Small intestine (tissue), 7 donors: ENCODE measurements at regions not wholly inside any gene's neighbourhood (a gene's known extent, or its start where the extent isn't known, plus 50 kb on each side); places are given as distances from the start of the nearest gene placed in this dataset.

Experiments used
- DNase-seq, 2 donors: peaks; one replicate each; pipeline versions ENCODE4 v3.0.0 to v3.0.0-alpha.2; 2013
- FAIRE-seq: peaks from 2 replicates; lab custom pipeline; 2012; peaks lifted over from hg19 to GRCh38; lab: Jason Lieb, UNC
- H3K27ac ChIP-seq, 3 donors: one replicate each; pipeline ENCODE4 v1.5.1; 2013; ENCODE audit warnings: low read length in 2 of 3, mild to moderate bottlenecking in 2 of 3, control low read depth in 1 of 3, inconsistent platforms in 1 of 3, low read depth in 1 of 3, moderate library complexity in 1 of 3
- H3K27me3 ChIP-seq, 3 donors: one replicate each; pipeline ENCODE4 v1.6.1; 2013; ENCODE audit warnings: low read length in 3 of 3, inconsistent platforms in 1 of 3; ENCODE audit not compliant: control insufficient read depth in 3 of 3, insufficient read depth in 3 of 3
- H3K36me3 ChIP-seq, 3 donors: one replicate each; pipeline ENCODE4 v1.6.1; 2013; ENCODE audit warnings: low read length in 3 of 3, inconsistent platforms in 1 of 3, low read depth in 1 of 3, mild to moderate bottlenecking in 1 of 3, moderate library complexity in 1 of 3; ENCODE audit not compliant: control insufficient read depth in 3 of 3, insufficient read depth in 2 of 3
- H3K4me1 ChIP-seq, 3 donors: one replicate each; pipeline ENCODE4 v1.6.1; 2013; ENCODE audit warnings: low read length in 2 of 3, inconsistent platforms in 1 of 3, low read depth in 1 of 3, mild to moderate bottlenecking in 1 of 3, moderate library complexity in 1 of 3; ENCODE audit not compliant: control insufficient read depth in 3 of 3, insufficient read depth in 2 of 3
- H3K4me3 ChIP-seq, 3 donors: one replicate each; pipeline ENCODE4 v1.5.1; 2013; ENCODE audit warnings: low read length in 3 of 3, control low read depth in 1 of 3, inconsistent platforms in 1 of 3, low read depth in 1 of 3, mild to moderate bottlenecking in 1 of 3, moderate library complexity in 1 of 3
- H3K9me3 ChIP-seq, 2 donors: one replicate each; pipeline ENCODE4 v1.6.1; 2013; ENCODE audit warnings: low read depth in 1 of 2, low read length in 1 of 2; ENCODE audit not compliant: control insufficient read depth in 2 of 2, insufficient read depth in 1 of 2
- WGBS, 3 donors: extraction: QIAGEN DNeasy Blood & Tissue Kit; methylation state at CpG; one replicate each; pipeline ENCODE4 v1.1.7; 2013; 5-methylcytosine and 5-hydroxymethylcytosine counted together
- donor health status: healthy with polysubstance abuse.
- donor health status: control.
- donor health status: control.
- donor health status: Bipolar disorder and iron deficiency.
- donor health status: healthy.

- no peaks in the 10 kb centered on the region for H3K36me3 ChIP-seq
- no peaks in the 10 kb centered on the region for H3K27me3 ChIP-seq
- DNase-seq = no peak
- peak overlapping the region in 1 of 3 donors; percentile 79 for H3K27ac ChIP-seq
- H3K4me3 ChIP-seq = no peak overlapping the region
- no peaks in the 10 kb centered on the region for H3K9me3 ChIP-seq
- no peak for FAIRE-seq
- peaks cover 0 to 20% (median 0%) of the 10 kb centered on the region in 3 donors for H3K4me1 ChIP-seq
- WGBS, 3 donors = 91 to 99% (median 96%) methylated on average over 5 of the region's 5 CpGs
Observed at GRCh38 chr13:40192452-40192851, 474.0 kb downstream of the FOXO1 start.

- FAIRE-seq (no peak), DNase-seq (no peak)
- H3K4me3 ChIP-seq = no peak overlapping the region
- no peaks in the 10 kb centered on the region for H3K36me3 ChIP-seq
- no peaks in the 10 kb centered on the region for H3K27me3 ChIP-seq
- peaks cover 0 to 20% (median 0%) of the 10 kb centered on the region in 3 donors for H3K4me1 ChIP-seq
- H3K27ac ChIP-seq = peak overlapping the region in 1 of 3 donors; percentile 79
- 72 to 89% (median 83%) methylated on average over 7 of the region's 7 CpGs for WGBS, 3 donors
- no peaks in the 10 kb centered on the region for H3K9me3 ChIP-seq
Observed at GRCh38 chr13:40192858-40193257, 473.6 kb downstream of the FOXO1 start.

GRCh38 chr13:40193286-40194223 lies 472.9 kb downstream of the FOXO1 start:
- Histone ChIP-seq H3K4me3 (no peak overlapping the region), H3K27me3 (no peaks in the 10 kb centered on the region), H3K9me3 (no peaks in the 10 kb centered on the region), H3K4me1 (peaks cover 0 to 20% (median 0%) of the 10 kb centered on the region in 3 donors), H3K27ac (peak overlapping the region in 2 of 3 donors; percentile 17 to 74), H3K36me3 (no peaks in the 10 kb centered on the region)
- 71 to 82% (median 82%) methylated on average over 18 of the region's 18 CpGs for whole genome bisulfite sequencing, 3 donors
- DNase-seq (no peak), FAIRE-seq (no peak)

DNA sequence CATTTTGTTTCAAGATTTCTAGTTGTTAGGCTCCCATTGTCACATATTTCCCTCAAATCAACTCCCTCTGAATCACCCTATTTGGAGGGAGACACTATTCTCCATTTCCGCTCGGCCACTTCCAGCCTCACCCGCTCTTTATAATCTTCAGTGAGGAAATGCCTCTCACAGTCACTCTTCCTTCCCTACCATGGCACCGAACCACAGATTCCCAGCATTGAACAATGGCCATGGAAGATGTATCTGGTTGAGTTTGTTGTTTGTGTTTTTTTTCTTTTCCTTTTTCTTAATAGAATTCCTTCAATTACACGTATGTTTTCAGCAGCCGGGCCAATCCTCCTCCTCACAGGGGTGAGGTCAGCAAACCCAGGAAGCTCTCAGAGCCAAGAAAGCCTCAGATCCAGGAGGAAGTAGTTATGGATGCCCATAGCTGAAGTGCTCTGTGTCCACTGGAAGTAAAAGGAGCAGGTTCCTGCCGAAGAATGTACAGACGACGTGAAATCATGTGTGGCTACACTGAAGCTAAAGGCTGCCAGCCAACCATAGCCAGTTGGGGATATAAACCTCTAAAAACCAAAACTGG lies 472.1 kb downstream of the FOXO1 start:
- FAIRE-seq (no peak), DNase-seq (no peak)
- Histone ChIP-seq H3K27ac (peak overlapping the region in 2 of 3 donors; percentile 17 to 36), H3K4me3 (no peak overlapping the region), H3K36me3 (no peaks in the 10 kb centered on the region), H3K9me3 (no peaks in the 10 kb centered on the region), H3K4me1 (peaks cover 0 to 20% (median 0%) of the 10 kb centered on the region in 3 donors), H3K27me3 (no peaks in the 10 kb centered on the region)
- 65 to 68% (median 67%) methylated on average over 9 of the region's 9 CpGs for WGBS, 3 donors

DNA sequence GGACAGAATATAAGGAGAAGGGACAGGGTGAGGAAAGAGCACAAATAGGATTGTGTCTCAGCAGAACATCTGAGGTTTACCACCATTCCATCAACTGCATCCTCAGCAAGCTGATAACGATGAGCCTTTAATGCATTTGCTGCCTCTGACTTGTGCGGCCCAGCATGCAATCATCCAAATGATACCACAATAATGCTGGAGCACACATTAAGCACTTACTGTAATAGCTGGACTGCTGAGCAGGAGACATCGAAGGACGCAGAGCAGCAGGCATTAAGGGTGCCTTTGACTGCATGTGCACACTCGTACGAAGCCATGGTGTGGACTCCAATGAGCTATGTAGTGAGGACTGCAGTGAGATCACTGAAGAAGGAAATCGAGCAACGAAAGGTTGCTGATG lies 469.4 kb downstream of the FOXO1 start:
- Histone ChIP-seq H3K27me3 (no peaks in the 10 kb centered on the region), H3K4me3 (no peak overlapping the region), H3K36me3 (no peaks in the 10 kb centered on the region), H3K9me3 (no peaks in the 10 kb centered on the region), H3K4me1 (no peaks in the 10 kb centered on the region), H3K27ac (no peak overlapping the region)
- WGBS, 3 donors = 95 to 97% (median 96%) methylated on average over 8 of the region's 8 CpGs
- FAIRE-seq (no peak), DNase-seq (no peak)

GRCh38 chr13:40197936-40198595 lies 468.4 kb downstream of the FOXO1 start:
- no peaks in the 10 kb centered on the region for H3K9me3 ChIP-seq
- FAIRE-seq (no peak), DNase-seq (no peak)
- no peak overlapping the region for H3K4me3 ChIP-seq
- H3K27me3 ChIP-seq = no peaks in the 10 kb centered on the region
- no peaks in the 10 kb centered on the region for H3K4me1 ChIP-seq
- WGBS, 3 donors = 69 to 81% (median 72%) methylated on average over 4 of the region's 4 CpGs
- H3K27ac ChIP-seq = no peak overlapping the region
- no peaks in the 10 kb centered on the region for H3K36me3 ChIP-seq

DNA sequence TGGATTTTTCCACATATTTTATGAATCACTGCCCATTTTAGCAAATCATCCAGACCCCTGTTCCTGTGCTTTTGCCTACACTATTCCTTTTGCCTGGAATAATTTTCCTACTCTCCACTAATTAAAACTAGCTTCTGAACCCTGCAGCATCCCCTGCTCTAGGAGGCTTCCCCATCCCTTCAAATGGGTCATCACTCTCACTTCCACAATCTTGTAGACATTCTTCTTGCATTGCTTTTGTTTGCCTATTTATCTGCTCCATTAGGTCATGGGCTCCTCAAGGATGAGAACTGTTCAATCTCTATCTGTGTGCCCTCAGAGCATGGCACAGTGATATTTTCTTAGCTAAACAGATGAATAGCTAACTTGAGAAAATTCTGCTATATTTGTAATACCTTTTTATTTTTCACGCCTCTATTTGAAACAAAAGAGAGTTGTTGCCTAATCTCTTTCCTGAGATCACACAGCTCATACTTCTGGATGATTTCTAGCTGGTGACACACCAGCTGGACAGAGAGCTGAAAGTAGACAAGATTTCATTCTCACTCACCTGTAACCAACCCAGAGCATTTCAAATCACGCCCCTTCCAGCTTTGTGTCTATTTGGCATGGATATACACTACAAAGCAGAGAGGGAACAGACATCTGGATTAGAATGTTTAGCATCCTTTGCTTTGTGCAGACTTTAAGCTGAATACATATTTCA lies 466.0 kb downstream of the FOXO1 start:
- Histone ChIP-seq H3K4me3 (no peak overlapping the region), H3K36me3 (no peaks in the 10 kb centered on the region), H3K4me1 (no peaks in the 10 kb centered on the region), H3K27me3 (no peaks in the 10 kb centered on the region), H3K27ac (no peak overlapping the region), H3K9me3 (peaks cover 0 to 4% of the 10 kb centered on the region in 2 donors)
- 86 to 95% (median 91%) methylated on average over 2 of the region's 2 CpGs for WGBS, 3 donors
- FAIRE-seq (no peak), DNase-seq (no peak)

GRCh38 chr13:40204246-40204645 lies 462.2 kb downstream of the FOXO1 start:
- Histone ChIP-seq H3K9me3 (peaks cover 0 to 4% of the 10 kb centered on the region in 2 donors), H3K27ac (no peak overlapping the region), H3K27me3 (no peaks in the 10 kb centered on the region), H3K4me3 (no peak overlapping the region), H3K36me3 (no peaks in the 10 kb centered on the region), H3K4me1 (no peaks in the 10 kb centered on the region)
- no peak for FAIRE-seq
- WGBS, 3 donors = 88 to 100% (median 96%) methylated on average over 1 of the region's 1 CpG
- no peak for DNase-seq
